Endothelial cell of umbilical vein (primary cell): ENCODE measurements at regions not wholly inside any gene's neighbourhood (a gene's known extent, or its start where the extent isn't known, plus 50 kb on each side); places are given as distances from the start of the nearest gene placed in this dataset.

Source experiments
- BruUV-seq: library from RNA; stranded (reverse); fragments of 400-500 nt; replicated peaks from 2 replicates; lab custom pipeline; 2021; lab: Mats Ljungman, UMichigan
- CTCF ChIA-PET: fragments of 300-600, 350-600 bp; sonication (Branson Sonifier 250); formaldehyde crosslinking; loops from one replicate; lab custom pipeline; 2021; ENCODE audit warnings: antibody characterized with exemption, inconsistent platforms; lab: Charles Lee
- POLR2A ChIA-PET: fragments of 300-600, 350-600 bp; sonication (Branson Sonifier 250); formaldehyde crosslinking; loops from one replicate; lab custom pipeline; 2021; ENCODE audit warnings: antibody characterized with exemption, inconsistent platforms; lab: Charles Lee
- DNase-seq: peaks from one replicate; pipeline ENCODE4 v3.0.0-alpha.2; 2011; ENCODE audit warnings: low read depth, low spot score
- FAIRE-seq: peaks from 2 replicates; lab custom pipeline; 2011; peaks lifted over from hg19 to GRCh38; lab: Jason Lieb, UNC
- H2AFZ ChIP-seq: 2 replicates; pipeline ENCODE4 v1.6.0; 2012; ENCODE audit warnings: low read depth, low read length, control low read depth, inconsistent platforms
- H3K27ac ChIP-seq: 2 replicates; pipeline ENCODE4 v1.5.1; 2011; ENCODE audit warnings: low read depth, mild to moderate bottlenecking, control low read depth, low read length, moderate library complexity; ENCODE audit not compliant: insufficient read depth
- H3K27me3 ChIP-seq, 2 experiments: 2 replicates each; pipeline versions ENCODE4 v1.6.0 to v1.6.1; 2011; ENCODE audit warnings: low read length in 2 of 2, mixed read lengths in 1 of 2; ENCODE audit not compliant: control insufficient read depth in 2 of 2, insufficient read depth in 2 of 2
- H3K36me3 ChIP-seq, 2 experiments: 2 replicates in 1 of 2; 3 replicates in 1 of 2; pipeline ENCODE4 v1.5.1; 2011; ENCODE audit warnings: low read length in 2 of 2, mild to moderate bottlenecking in 1 of 2, moderate library complexity in 1 of 2; ENCODE audit not compliant: control insufficient read depth in 2 of 2, insufficient read depth in 2 of 2; ENCODE audit errors: extremely low read depth in 1 of 2
- H3K4me1 ChIP-seq: 3 replicates; pipeline ENCODE4 v1.5.1; 2011; ENCODE audit warnings: mild to moderate bottlenecking, low read length; ENCODE audit not compliant: control insufficient read depth, insufficient read depth; ENCODE audit errors: extremely low read depth
- H3K4me2 ChIP-seq: 2 replicates; pipeline ENCODE4 v1.6.1; 2011; ENCODE audit warnings: low read length, control low read depth, mixed read lengths; ENCODE audit not compliant: insufficient read depth
- H3K4me3 ChIP-seq, 3 experiments: fragments of 200-600 bp in 1 of 3; sonication (generic), shearing (Covaris generic) in 1 of 3; replicated peaks in 1 of 3; 2 replicates each; pipeline ENCODE4 v1.5.1; 2011 to 2016; ENCODE audit warnings: control low read depth in 3 of 3, low read length in 3 of 3, mild to moderate bottlenecking in 2 of 3, inconsistent platforms in 1 of 3, low read depth in 1 of 3, moderate library complexity in 1 of 3; ENCODE audit not compliant: insufficient read depth in 1 of 3
- H3K79me2 ChIP-seq: 2 replicates; pipeline ENCODE4 v1.6.0; 2012; ENCODE audit warnings: low read length, inconsistent platforms; ENCODE audit not compliant: control insufficient read depth, insufficient read depth
- H3K9ac ChIP-seq: replicated peaks from 2 replicates; pipeline ENCODE3; 2011; ENCODE audit warnings: low read length, control low read depth; ENCODE audit not compliant: insufficient read depth; ENCODE audit errors: extremely low read depth
- H3K9me1 ChIP-seq: replicated peaks from 3 replicates; pipeline ENCODE4 v1.6.0; 2011; ENCODE audit warnings: mild to moderate bottlenecking, low read length; ENCODE audit not compliant: control insufficient read depth, insufficient read depth; ENCODE audit errors: extremely low read depth
- H3K9me3 ChIP-seq: replicated peaks from 2 replicates; pipeline ENCODE4 v1.5.1; 2012; ENCODE audit warnings: low read length, inconsistent platforms; ENCODE audit not compliant: control insufficient read depth, insufficient read depth
- H4K20me1 ChIP-seq: replicated peaks from 2 replicates; pipeline ENCODE3; 2011; ENCODE audit warnings: mild to moderate bottlenecking, low read length; ENCODE audit not compliant: control insufficient read depth, insufficient read depth; ENCODE audit errors: extremely low read depth
- CTCF ChIP-seq, 2 donors: IDR thresholded peaks; 1 replicate in 1 of 2; 2 replicates in 1 of 2; pipeline ENCODE4 v1.5.1; 2011; ENCODE audit warnings: low read length in 2 of 2, mild to moderate bottlenecking in 2 of 2, moderate library complexity in 2 of 2, control low read depth in 1 of 2, inconsistent platforms in 1 of 2, low read depth in 1 of 2; ENCODE audit not compliant: insufficient read depth in 1 of 2; ENCODE audit errors: extremely low read depth in 1 of 2
- EZH2 ChIP-seq: IDR thresholded peaks from 2 replicates; pipeline ENCODE4 v1.6.1; 2012; ENCODE audit warnings: borderline replicate concordance, low read depth, mild to moderate bottlenecking, moderate library complexity, low read length, inconsistent platforms; ENCODE audit not compliant: severe bottlenecking
- JUN ChIP-seq: IDR thresholded peaks from 2 replicates; pipeline ENCODE4 v1.6.1; 2011; ENCODE audit warnings: borderline replicate concordance, low read depth; ENCODE audit not compliant: insufficient read length, insufficient read depth
- MAX ChIP-seq: IDR thresholded peaks from 2 replicates; pipeline ENCODE4 v1.6.1; 2011; ENCODE audit not compliant: insufficient read depth, insufficient read length
- MYC ChIP-seq: IDR thresholded peaks from one replicate; pipeline ENCODE4 v1.6.1; 2011; ENCODE audit warnings: mild to moderate bottlenecking, low read depth, low read length
- POLR2A ChIP-seq: IDR thresholded peaks from 2 replicates; pipeline ENCODE4 v1.6.1; 2012; ENCODE audit warnings: low read depth, mild to moderate bottlenecking, control low read depth, low read length
- dilution Hi-C: fragments of 300-500 bp; cut with MboI; formaldehyde crosslinking; loops from one replicate; pipeline ENCODE4 v1.15.0; 2019; ENCODE audit warnings: low sequenced_read_pairs; ENCODE audit not compliant: extremely low pct_ligation_motif_present
- intact Hi-C: fragments of 100-400 bp; cut with micrococcal nuclease; formaldehyde crosslinking; loops from one replicate; pipeline ENCODE4 v1.10.0; 2022

GRCh38 chr13:105804561-105805190, 730.8 kb downstream of the EFNB2 start:
- intact Hi-C loops, result no loop called here
- BruUV-seq, result no TSS peak
- Histone ChIP-seq H3K9ac (no peak overlapping the region), H3K36me3 (no peaks in the 10 kb centered on the region), H3K9me3 (no peaks in the 10 kb centered on the region), H3K27me3 (no peaks in the 10 kb centered on the region), H3K4me1 (no peaks in the 10 kb centered on the region), H4K20me1 (no peaks in the 10 kb centered on the region), H3K27ac (no peak overlapping the region), H3K9me1 (no peaks in the 10 kb centered on the region), H2AFZ (no peak overlapping the region), H3K4me2 (no peak overlapping the region), H3K4me3 (no peak overlapping the region), H3K79me2 (no peaks in the 10 kb centered on the region)
- CTCF ChIA-PET, result no interaction called here
- TF ChIP-seq MAX, result no peak
- no peak for TF ChIP-seq MYC
- no peak for TF ChIP-seq EZH2
- no peak for TF ChIP-seq POLR2A
- TF ChIP-seq JUN, result no peak
- no peak for TF ChIP-seq CTCF (IDR thresholded peaks at IDR 0.05; ENCODE audit: extremely low read depth in 1 of 2, insufficient read depth in 1 of 2, low read depth in 1 of 2, low read length in 2 of 2)
- FAIRE-seq, result no peak
- POLR2A ChIA-PET, result no interaction called here
- dilution Hi-C loops, result no loop called here
- no peak for DNase-seq
